Daoy (cell line): ENCODE measurements at regions not wholly inside any gene's neighbourhood (a gene's known extent, or its start where the extent isn't known, plus 50 kb on each side); places are given as distances from the start of the nearest gene placed in this dataset.

Experiments used
- DNase-seq: peaks from one replicate; pipeline ENCODE4 v3.0.0-alpha.2; 2015; ENCODE audit warnings: low read depth

DNA sequence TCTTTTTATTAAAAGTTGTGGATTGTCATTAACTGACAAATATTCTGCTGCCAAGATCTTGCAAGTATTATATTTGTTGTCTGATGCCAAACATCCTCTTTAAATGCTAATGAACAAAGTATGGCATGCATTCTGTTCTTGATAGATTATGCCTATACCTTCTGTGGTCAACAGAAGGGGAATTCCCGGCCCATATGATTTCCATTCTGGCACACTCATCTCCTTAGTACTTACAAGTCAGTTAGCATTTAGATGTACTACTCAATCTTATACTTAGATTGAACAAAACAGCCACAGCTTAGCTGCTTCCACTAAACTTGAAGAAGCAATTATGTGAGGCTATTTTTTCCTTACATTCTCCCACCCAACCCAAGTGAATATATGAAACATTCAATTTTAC, 246.1 kb upstream of the DACH1 start:
- no peak for DNase-seq

DNA sequence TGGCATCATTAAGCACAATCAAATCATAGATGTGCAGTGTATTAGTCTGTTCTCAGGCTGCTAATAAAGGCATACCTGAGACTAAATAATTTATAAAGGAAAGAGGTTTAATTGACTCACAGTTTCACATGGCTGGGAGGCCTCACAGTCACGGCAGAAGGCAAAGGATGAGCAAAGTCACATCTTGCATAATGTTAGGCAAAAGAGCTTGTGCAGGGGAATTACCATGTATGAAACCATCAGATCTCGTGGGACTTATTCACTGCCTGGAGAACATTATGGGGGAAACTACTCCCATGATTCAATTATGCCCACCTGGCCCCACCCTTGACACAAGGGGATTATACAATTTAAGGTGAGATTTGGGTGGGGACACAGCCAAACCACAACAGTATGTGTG, 245.2 kb upstream of the DACH1 start:
- DNase-seq: no peak

DNA sequence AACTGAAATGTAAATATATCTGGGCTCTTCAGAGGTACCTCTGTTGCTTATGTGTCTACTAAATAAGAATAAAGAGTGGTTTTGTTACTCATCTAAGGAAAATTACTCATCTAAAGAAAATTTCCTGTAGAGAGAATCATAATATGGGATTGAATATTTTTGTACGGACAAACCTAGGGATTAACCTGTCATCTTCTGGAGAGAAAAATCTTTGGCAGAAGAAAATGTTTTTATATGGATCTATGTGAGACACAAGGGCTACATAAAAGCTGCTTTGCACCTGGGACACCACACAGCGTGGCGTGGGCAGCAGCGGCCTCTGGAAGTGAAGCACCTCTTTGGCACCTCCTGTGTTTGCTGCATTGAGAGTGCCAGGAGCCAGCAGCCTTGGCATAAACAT, 242.9 kb upstream of the DACH1 start:
- DNase-seq: no peak

DNA sequence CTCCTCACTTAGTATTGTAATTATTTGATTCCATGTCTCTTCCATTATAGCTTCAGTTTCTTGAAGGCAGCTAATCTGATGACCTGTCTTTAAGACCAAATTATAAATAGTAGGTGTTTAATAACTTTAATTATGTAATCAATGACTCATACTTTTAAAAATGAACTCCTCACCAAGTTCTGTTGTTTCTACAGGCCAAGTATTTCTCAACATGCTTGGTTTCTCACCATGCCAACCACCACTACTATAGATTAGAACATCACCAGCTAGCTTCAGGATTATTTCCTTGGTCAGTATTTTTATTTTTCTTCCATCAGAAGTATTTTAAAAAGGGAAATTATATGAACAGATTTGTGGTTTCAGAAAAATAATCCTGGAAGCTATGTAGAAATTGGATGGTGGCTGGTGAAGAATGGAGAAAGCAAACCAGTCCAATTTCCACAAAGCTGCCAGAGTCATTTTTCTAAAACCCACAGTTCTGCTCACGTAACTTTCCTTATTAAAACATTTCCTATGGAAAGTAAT, 237.7 kb upstream of the DACH1 start:
- no peak for DNase-seq

DNA sequence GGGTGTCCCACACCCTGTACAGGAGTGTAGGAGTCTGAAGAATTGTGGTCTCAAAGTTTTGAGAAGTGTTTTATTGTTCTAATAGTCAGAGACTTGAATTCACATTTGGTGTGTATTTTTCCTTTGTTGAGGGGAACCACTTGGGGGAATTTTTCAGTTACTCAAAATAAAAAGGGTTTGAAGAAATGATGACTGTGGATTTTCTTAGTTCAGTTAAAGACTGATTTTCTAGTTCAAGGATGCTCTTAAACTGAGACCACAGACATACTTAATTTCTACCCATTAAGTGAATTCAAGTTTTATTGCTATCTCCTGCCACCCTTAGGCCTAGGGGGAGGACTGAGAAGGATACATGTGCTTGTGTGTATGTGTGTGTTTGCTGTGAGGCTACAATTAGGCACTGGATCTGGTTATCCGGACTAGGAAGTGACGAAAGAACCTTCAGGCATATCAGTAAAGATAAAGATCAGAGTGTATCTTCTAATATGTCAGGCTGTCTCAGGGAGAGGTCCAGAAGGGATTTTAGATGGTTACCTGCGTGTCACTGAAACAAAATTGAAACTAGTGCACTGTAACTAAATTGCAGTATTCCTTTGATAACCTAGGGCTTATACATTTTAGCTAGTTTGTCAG, 234.9 kb upstream of the DACH1 start:
- DNase-seq: no peak

DNA sequence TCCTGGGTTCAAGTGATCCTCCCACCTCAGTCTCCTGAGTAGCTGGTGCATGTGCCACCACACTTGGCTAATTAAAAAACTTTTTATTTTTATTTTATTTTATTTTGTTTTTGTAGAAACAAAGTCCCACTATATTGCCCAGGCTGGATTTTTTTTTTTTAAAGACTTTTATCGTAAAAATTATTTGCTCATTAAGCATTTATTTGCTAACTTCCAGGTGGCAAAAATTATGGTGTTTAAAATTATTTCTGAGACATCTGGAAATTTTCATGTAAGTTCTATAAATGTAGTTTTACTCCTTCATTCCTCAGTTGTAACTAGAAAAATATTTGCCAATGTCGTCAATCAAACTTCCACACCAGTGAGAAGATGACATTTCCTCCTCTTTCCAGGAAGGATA, 233.3 kb upstream of the DACH1 start:
- no peak for DNase-seq

DNA sequence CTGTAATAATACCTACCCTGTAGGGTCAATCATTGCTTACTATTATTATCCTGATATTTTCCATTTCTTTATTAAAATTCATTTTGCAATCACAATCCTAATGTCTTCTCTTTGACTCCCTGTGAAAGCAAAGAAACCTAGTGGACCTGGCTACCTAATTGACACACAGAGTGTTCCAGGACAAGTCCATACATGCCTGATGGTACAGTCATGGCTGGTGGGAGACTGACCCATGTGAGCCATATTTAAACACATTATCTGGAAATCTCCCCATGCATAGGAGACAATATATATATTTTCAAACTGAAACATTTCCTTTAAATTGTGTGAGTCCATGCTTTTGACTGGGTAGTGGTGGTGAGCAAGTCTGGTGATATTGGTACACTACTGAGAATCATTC, 230.6 kb upstream of the DACH1 start:
- no peak for DNase-seq

DNA sequence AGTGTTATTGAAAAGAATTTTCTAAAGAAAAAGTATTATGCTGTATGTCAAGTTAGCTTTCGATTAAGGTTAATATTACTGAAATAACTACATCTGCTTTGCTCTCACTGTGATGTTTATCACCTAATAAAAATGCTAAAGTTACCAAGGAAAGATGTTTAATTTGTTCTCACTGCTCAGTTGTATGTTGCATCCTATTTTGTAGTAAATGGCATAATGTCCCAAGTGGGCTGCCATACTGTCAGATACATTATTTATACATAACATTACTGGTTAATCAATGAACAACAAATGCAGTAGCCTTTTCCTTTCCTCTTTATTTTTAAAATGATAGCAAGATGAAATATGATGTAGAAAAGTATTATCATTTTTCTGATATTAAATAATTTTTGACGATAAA, 226.3 kb upstream of the DACH1 start:
- DNase-seq: no peak

DNA sequence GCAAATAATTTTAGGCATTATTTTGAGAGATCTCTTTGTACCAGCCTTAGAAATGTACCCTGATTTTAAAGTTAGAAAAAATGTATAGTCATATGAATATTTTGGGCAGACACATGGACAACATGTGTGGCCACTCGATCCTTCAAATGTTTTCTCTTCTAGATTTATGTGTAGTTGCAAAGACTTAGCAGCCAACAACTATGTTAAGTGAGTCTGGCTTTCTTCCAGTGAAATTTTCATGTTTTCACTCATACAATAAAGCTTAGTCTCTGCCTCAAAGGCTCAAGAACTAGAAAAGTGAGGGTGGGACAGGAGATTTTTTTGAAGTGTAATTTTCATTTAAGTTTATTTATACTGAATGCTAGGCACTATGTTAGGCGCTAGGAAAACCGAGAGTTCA, 207.7 kb upstream of the DACH1 start:
- DNase-seq: no peak

DNA sequence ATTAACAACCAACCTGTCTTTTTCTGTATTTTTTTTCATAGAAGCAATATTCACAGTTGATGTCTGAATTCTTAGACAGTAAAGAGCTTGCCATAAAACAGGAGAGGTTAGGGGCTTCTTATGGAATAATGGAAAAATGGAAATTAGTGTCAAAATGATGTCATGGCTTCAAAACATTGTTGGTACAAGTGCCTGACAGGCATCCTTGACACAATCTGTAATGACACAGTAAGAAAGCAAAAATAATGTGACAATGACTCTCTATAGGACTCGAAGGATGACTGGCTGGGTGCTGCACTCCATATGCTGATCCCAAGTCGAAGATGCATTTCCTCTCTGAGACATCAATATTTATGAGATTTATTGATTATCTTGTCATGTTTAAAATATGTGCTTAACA, 205.3 kb upstream of the DACH1 start:
- no peak for DNase-seq

DNA sequence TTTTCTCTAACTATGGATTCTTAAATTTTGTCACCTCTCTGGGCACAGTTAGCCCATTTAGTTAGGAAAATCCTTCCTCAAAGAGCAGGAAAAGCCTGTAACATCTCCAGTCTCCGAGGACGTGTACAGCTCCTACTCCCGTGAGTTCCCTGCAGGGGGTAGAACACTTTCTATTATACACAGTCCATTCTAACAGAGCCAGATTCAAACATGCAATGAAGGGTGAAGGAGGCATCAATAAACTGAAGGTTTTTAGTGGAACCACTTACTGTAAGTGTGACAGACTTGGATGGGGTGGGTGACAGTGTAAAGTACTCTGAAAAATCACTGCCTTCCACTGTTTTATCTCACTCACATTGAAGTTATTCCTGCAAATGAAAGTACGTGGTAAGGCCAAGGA, 204.7 kb upstream of the DACH1 start:
- DNase-seq: no peak

DNA sequence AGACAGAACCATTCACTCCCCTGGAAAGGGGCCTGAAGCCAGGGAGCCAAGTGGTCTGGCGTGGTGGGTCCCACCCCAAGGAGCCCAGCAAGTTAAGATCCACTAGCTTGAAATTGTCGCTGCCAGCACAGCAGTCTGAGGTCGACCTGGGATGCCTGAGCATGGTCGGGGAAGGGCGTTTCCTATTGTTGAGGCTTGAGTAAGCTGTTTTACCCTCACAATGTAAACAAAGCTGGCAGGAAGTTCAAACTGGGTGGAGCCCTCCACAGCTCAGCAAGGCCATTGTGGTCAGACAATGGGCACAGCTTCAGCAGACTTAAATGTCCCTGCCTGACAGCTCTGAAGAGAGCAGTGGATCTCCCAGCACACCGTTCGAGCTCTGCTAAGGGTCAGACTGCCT, 195.6 kb upstream of the DACH1 start:
- DNase-seq: no peak

DNA sequence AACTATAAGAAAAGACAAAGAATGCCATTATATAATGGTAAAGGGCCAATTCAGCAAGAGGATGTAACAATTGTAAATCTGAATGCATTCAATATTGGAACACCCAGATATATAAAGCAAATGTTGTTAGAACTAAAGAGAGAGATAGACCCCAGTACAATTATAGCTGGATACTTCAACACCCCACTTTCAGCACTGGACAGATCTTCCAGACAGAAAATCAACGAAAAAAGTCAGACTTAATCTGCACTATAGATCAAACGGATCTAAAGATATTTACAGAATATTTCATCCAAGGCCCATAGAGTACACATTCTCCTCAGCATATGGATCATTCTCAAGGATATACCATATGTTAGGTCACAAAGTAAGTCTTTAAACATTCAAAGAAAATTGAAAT, 194.6 kb upstream of the DACH1 start:
- DNase-seq: no peak

DNA sequence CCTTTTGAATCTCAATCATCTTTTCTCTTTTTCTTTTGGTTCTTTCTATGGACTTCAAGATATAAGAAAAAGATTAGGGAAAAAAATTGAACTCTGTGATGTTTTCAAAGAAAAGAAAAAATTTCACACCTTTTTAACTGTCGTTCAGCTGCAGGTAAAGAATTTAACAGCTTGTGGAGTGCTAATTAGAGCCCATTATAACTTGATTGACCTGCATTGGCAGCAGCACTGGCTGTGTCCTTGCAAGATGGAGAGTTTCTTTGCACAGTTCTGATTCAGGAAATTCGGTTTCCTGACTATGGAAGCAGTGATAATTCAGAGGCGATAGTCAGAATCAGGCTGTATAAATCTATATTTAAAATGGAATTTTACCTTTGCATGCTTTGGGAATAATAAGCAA, 183.2 kb upstream of the DACH1 start:
- no peak for DNase-seq

DNA sequence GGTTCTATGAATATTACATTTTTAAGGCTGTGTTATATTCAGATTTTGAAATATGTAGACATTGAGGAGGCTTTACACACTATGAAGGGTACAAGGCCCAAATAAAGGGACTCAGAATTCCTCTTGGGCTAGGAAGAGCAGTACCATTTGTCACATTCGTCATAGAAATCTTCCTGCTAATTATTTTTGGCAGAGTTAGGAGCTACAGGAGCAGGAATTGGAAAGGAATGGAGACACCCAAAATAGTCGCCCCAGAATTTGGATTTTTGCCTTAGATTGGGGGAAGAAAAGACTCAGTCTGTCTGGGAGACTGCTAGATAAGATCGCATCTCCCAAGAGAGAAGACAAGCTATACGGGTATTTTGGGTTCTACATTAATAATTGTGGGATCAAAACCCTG, 176.4 kb upstream of the DACH1 start:
- DNase-seq: no peak

DNA sequence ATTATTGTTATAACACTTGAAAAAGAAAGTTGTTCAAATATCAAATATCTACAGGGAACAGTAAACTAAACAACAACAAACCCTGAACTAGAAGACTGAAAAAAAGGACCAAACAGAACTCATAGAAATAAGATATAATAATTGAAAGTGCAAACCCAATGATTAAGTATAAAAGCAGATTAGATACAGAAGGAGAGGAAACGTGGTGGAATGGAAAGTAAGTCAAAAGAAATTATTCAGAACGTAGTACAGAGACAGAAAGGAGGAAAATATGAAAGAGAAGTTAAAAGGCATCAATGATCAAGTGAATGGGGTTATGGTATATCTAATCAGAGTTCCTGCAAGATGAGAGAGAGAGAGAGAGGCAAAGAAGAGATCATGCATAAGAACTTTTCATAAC, 174.2 kb upstream of the DACH1 start:
- DNase-seq: no peak

DNA sequence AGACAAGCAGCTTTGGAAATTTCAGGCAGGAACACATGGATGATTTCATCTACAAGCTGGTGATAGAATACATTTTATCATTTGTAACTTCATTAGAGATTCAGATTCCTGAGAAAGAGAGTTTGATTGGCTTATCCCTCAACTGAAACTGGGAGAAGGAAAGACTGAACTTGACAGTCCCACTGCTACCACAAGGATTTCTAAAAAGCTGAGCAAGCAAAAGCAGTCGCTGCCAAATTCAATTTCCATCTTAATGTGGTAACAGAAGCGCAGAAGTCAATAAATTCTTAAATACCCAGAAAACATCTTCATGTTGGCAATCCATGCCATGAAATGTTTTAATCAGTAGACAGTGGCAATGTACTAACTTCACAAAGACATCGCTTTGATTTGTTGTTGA, 172.1 kb upstream of the DACH1 start:
- DNase-seq: no peak

DNA sequence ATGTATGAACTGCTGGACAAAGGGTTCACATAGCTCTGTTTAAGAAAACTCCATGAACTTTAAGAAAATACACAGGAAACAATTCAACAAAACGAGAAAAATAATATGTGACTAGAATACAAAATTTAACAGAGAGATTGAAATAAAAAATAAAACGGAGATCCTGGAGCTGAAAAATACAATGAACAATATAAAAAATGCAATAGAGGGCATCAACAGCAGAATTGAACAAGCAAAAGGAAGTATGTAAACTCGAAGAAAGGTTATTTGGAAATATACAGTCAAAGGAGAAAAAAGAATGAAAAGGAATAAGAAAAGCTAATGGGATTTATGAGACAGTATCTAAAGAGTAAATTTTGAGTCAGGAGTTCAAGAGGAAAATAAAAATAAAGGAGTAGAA, 163.0 kb upstream of the DACH1 start:
- no peak for DNase-seq

DNA sequence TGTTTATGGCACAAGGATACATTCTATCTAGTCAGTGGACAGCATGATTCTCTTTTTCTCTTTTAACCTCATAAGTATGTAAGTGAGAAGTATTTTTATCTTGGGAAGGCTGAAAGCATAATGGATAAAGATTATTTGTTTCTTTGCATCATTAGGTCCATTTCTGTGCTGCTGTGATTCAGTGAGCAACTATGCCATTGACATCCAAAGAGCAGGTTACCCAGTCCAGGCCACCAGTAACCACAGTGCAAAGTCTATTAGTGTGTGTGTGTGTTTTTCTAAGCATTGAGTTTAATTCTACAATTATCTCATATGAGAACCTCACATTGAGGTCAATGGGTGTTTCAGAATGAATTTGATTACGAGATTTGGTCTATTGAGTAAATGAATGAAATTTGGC, 158.8 kb upstream of the DACH1 start:
- DNase-seq: no peak

DNA sequence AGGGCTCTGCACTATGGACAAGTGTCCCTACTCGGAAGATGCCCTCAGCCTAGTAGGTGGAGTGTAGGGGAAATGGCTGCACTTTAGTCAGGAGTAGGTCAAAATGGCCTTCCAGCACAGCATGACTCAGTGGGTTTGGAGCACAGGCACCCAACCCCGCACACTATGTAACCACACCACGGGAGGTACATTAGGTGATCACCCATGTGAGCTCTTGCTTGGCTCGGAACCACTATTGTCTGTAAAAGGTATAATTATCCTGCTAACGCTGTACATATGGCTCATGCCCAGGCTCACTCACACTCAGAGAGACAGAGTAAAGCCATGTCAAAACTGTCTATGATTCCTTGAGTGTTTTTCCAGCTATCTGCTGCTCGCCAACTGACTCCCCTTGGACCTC, 156.9 kb upstream of the DACH1 start:
- no peak for DNase-seq

DNA sequence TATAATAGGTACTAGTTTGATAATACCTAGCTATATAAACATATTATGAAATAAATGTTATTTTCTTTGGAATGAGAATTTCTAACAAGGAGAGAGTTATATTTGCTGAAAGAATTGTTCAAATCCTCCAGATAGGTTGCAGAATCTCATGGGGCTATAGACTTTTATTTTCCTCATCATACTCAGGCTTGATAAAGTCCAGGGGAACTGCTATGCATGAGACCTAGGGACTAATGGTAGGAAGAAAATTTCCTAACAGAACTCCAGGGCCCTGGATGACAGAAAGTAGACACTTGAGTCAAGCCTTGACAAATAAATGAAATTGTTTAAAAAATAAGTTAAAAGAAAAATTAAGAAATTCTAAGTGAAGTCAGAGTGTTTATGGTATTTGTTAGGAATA, 138.5 kb upstream of the DACH1 start:
- no peak for DNase-seq

DNA sequence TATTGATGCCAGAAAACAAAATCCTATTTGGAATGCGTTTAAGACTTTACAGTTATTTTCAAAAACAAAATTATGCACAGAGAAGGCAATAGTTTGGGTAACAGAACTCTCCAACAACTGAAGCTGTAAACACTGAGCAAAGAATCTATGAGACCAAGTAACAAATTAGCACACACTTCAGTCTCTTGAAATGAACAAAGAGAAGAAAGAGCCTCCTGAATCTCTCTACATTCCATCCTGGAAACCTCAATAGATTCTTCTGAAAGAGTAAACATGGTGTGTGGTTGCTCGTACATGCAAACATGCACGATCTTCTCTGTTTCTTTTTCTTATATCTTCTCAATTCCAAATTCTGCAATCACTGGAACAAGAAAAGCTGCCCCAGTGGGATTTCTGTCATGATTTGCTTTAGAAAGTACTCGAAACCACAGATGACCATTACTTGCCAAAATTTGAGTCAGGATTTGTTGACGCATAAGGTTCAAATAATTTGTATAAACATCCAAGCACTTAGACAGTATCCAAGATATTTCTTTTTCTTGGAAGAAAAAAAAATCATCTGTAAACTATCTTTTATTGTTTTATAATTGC, 137.9 kb upstream of the DACH1 start:
- no peak for DNase-seq

DNA sequence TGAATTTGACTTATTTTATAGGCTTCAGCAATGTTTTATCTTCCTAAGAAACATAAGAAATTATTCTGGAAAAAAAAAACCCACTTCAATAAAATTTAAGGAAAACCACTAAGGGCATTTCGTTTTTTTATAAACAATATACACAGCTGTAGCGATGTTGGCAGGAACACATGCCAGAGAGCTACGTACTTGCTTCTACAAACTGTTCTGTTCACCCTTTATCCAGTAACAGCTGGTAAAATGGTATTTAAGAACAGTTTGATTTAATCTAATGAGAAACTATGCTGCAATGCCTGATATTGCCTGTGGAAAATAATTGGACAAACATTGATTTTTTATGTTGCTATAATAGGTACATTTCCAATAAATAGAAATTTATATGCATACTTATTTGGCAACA, 137.2 kb upstream of the DACH1 start:
- DNase-seq: no peak

DNA sequence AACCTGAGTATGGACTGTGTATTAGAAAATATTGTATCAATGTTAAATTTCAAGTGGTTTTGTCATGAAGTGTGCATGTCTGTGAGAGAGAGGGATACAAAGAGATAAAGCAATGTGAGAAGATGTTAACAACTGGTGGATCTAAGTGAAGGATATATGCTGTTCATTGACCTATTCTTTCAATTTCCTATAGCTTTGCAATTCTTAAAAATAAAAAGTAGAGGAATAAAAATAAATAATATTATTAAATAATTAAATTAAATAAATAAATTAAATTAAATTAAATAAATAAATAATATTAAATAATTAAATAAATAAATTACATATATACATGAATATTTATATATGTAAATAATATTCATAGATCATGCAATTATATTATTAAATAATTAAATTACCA, 131.2 kb upstream of the DACH1 start:
- no peak for DNase-seq
